Liver (tissue), 3 donors: ENCODE measurements at regions not wholly inside any gene's neighbourhood (a gene's known extent, or its start where the extent isn't known, plus 50 kb on each side); places are given as distances from the start of the nearest gene placed in this dataset.
A peak's percentile ranks its signal among the peaks of the same experiment; 100 is the strongest.

ENCODE experiments used
- CTCF ChIP-seq: fragments of 150-350 bp; IDR thresholded peaks from 2 replicates; pipeline ENCODE4 v1.5.1; 2017; ENCODE audit warnings: improper control_type of control experiment, low read depth, low read length; ENCODE audit not compliant: missing input control
- EGR1 ChIP-seq, 2 donors: IDR thresholded peaks; 2 replicates each; pipeline ENCODE4 v1.6.1; 2016 to 2018; ENCODE audit warnings: antibody characterized with exemption in 2 of 2, low read depth in 2 of 2
- FOXA1 ChIP-seq: IDR thresholded peaks from 2 replicates; pipeline ENCODE4 v1.6.1; 2016; ENCODE audit warnings: antibody characterized with exemption
- GABPA ChIP-seq, 2 donors: IDR thresholded peaks in 1 of 2; conservative IDR thresholded peaks in 1 of 2; 2 replicates each; pipeline ENCODE4 v1.6.1; 2016; ENCODE audit warnings: antibody characterized with exemption in 2 of 2, mild to moderate bottlenecking in 1 of 2, moderate library complexity in 1 of 2
- HNF4G ChIP-seq: IDR thresholded peaks from 2 replicates; pipeline ENCODE4 v1.6.1; 2016; ENCODE audit warnings: antibody characterized with exemption
- JUND ChIP-seq, 2 donors: IDR thresholded peaks; 2 replicates each; pipeline ENCODE4 v1.6.1; 2016; ENCODE audit warnings: antibody characterized with exemption in 2 of 2
- MAX ChIP-seq: IDR thresholded peaks from 2 replicates; pipeline ENCODE4 v1.6.1; 2016; ENCODE audit warnings: antibody characterized with exemption
- RAD21 ChIP-seq, 2 donors: IDR thresholded peaks; 2 replicates each; pipeline ENCODE4 v1.6.1; 2016; ENCODE audit warnings: antibody characterized with exemption in 2 of 2, mild to moderate bottlenecking in 2 of 2
- RXRA ChIP-seq, 2 donors: IDR thresholded peaks; 2 replicates each; pipeline ENCODE4 v1.6.1; 2017 to 2018; ENCODE audit warnings: antibody characterized with exemption in 2 of 2, mild to moderate bottlenecking in 1 of 2
- TAF1 ChIP-seq: conservative IDR thresholded peaks from 2 replicates; pipeline ENCODE4 v1.6.1; 2016; ENCODE audit warnings: antibody characterized with exemption, mild to moderate bottlenecking
- YY1 ChIP-seq: IDR thresholded peaks from 2 replicates; pipeline ENCODE4 v1.6.1; 2016; ENCODE audit warnings: antibody characterized with exemption, mild to moderate bottlenecking
- TF ChIP-seq, protein P1 (sequence below): IDR thresholded peaks from 2 replicates; pipeline ENCODE4 v1.6.1; 2016; ENCODE audit warnings: antibody characterized with exemption
- donor health status: healthy.
- donor health status: healthy.

DNA sequence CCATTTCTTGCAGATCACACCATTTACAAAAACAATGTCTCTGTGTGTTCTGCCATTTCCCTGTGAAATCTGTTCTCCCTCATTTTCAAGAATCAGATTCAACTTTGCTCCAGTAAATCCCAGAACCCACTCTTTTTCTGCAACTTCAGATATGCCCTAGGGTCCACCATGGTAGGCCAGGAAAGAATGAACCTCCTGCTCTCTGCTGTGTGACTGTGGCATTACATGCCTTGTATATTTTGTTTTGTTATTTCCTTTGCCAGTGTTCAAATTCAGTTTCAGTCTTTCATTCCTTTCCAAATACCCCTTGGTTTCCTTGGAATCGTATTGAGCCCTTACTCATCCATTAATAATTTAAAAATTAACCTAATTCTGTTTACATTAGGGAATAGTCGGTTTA is 290.2 kb upstream of the VCX start:
- TF ChIP-seq RAD21 (IDR thresholded peaks at IDR 0.05) = peak in 1 of 2 donors; percentile 6
- no peak for TF ChIP-seq CTCF
- no peak for TF ChIP-seq YY1
- TF ChIP-seq GABPA (IDR thresholded peaks at IDR 0.05 in 1 of 2, conservative IDR thresholded peaks at IDR 0.05 in 1 of 2) = no peak
- no peak for TF ChIP-seq TAF1
- TF ChIP-seq MAX = no peak
- TF ChIP-seq FOXA1 = no peak
- TF ChIP-seq RXRA (IDR thresholded peaks at IDR 0.05) = no peak
- TF ChIP-seq, protein P1, sequence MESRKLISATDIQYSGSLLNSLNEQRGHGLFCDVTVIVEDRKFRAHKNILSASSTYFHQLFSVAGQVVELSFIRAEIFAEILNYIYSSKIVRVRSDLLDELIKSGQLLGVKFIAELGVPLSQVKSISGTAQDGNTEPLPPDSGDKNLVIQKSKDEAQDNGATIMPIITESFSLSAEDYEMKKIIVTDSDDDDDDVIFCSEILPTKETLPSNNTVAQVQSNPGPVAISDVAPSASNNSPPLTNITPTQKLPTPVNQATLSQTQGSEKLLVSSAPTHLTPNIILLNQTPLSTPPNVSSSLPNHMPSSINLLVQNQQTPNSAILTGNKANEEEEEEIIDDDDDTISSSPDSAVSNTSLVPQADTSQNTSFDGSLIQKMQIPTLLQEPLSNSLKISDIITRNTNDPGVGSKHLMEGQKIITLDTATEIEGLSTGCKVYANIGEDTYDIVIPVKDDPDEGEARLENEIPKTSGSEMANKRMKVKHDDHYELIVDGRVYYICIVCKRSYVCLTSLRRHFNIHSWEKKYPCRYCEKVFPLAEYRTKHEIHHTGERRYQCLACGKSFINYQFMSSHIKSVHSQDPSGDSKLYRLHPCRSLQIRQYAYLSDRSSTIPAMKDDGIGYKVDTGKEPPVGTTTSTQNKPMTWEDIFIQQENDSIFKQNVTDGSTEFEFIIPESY = no peak
- TF ChIP-seq JUND (IDR thresholded peaks at IDR 0.05) = no peak
- no peak for TF ChIP-seq HNF4G
- TF ChIP-seq EGR1 (IDR thresholded peaks at IDR 0.05; ENCODE audit: low read depth in 2 of 2) = no peak
